ENCODE measurements at regions not wholly inside any gene's neighbourhood (a gene's known extent, or its start where the extent isn't known, plus 50 kb on each side); places are given as distances from the start of the nearest gene placed in this dataset.

GRCh38 chr12:69115951-69116350 is 123.4 kb upstream of the CPSF6 start:
- ChIA-PET SMC1A (ENCODE audit: uncharacterized antibody, unreplicated experiment) (no interaction called here), CTCF (no interaction called here), RAD21 (ENCODE audit: unreplicated experiment) (no interaction called here), POLR2A (no interaction called here)
- no peak overlapping the region for H2AFZ ChIP-seq (ENCODE audit: control insufficient read depth, low read depth, low read length)
- no peaks in the 10 kb centered on the region for H3K9me3 ChIP-seq (replicated peaks; ENCODE audit: control insufficient read depth, insufficient read depth, low read length)
- TF ChIP-seq IRF4 (IDR thresholded peaks at IDR 0.05; ENCODE audit: low read depth, low read length) = no peak
- TF ChIP-seq POLR2A (IDR thresholded peaks at IDR 0.05; ENCODE audit: low read depth, low read length) = no peak
- TF ChIP-seq BMI1 (IDR thresholded peaks at IDR 0.05; ENCODE audit: borderline replicate concordance) = no peak
- TF ChIP-seq CBX3 (IDR thresholded peaks at IDR 0.05; ENCODE audit: borderline replicate concordance, low read depth) = no peak
- TF ChIP-seq HDAC6 (IDR thresholded peaks at IDR 0.05; ENCODE audit: unreplicated experiment) = no peak
- TF ChIP-seq NFIC (IDR thresholded peaks at IDR 0.05; ENCODE audit: low read depth, low read length) = no peak
- intact Hi-C loops (cut with micrococcal nuclease; ENCODE audit: unreplicated experiment) (no loop called here), in situ Hi-C loops (cut with MboI) (no loop called here)
- H3K27me3 ChIP-seq (replicated peaks in 1 of 2; ENCODE audit: control insufficient read depth in 2 of 2, insufficient read depth in 2 of 2, low read length in 1 of 2) = no peaks in the 10 kb centered on the region; a peak in 1 of 4 replicates
- no peak overlapping the region for H3K27ac ChIP-seq (ENCODE audit: control insufficient read depth, insufficient read depth)
- FAIRE-seq (no peak), ATAC-seq (peak; percentile 30; the same call in 2 of the 3 replicates), DNase-seq (ENCODE audit: low read depth, low spot score) (no peak)
- H4K20me1 ChIP-seq (ENCODE audit: control insufficient read depth, insufficient read depth) = no peaks in the 10 kb centered on the region
- WGBS (ENCODE audit: insufficient coverage, insufficient replicate concordance, low lambda C conversion rate, missing lambda C conversion rate) = 17% methylated on average over 6 of the region's 9 CpGs
- no peaks in the 10 kb centered on the region for H3K36me3 ChIP-seq (ENCODE audit: control insufficient read depth in 2 of 2, insufficient read depth in 2 of 2, low read length in 1 of 2)
- no peak overlapping the region for H3K9ac ChIP-seq (ENCODE audit: control insufficient read depth, insufficient read depth, low read length)
- no peak overlapping the region for H3K4me3 ChIP-seq
- H3K4me1 ChIP-seq (ENCODE audit: control insufficient read depth, insufficient read depth, low read length) = no peaks in the 10 kb centered on the region
- no peak overlapping the region for H3K4me2 ChIP-seq (ENCODE audit: control insufficient read depth, insufficient read depth)
- no peaks in the 10 kb centered on the region for H3K79me2 ChIP-seq (ENCODE audit: control insufficient read depth, insufficient read depth, low read length)
- BruUV-seq (replicated peaks) = no TSS peak

GRCh38 chr12:69117566-69118266 is 121.7 kb upstream of the CPSF6 start:
- ChIA-PET CTCF (interaction anchor here (1.2 kb wide), 1 partner anchor 39 kb away, joined by 4 read pairs; no protein-coding TSS in a partner anchor), POLR2A (no interaction called here), RAD21 (ENCODE audit: unreplicated experiment) (no interaction called here), SMC1A (ENCODE audit: uncharacterized antibody, unreplicated experiment) (no interaction called here)
- in situ Hi-C loops (cut with MboI) (no loop called here), intact Hi-C loops (cut with micrococcal nuclease; ENCODE audit: unreplicated experiment) (no loop called here)
- no peak overlapping the region for H2AFZ ChIP-seq (ENCODE audit: control insufficient read depth, low read depth, low read length)
- H3K27me3 ChIP-seq (replicated peaks in 1 of 2; ENCODE audit: control insufficient read depth in 2 of 2, insufficient read depth in 2 of 2, low read length in 1 of 2) = no peaks in the 10 kb centered on the region
- H3K36me3 ChIP-seq (ENCODE audit: control insufficient read depth in 2 of 2, insufficient read depth in 2 of 2, low read length in 1 of 2) = no peaks in the 10 kb centered on the region
- no peak for ATAC-seq
- H3K9ac ChIP-seq (ENCODE audit: control insufficient read depth, insufficient read depth, low read length) = no peak overlapping the region
- no peak for FAIRE-seq
- WGBS (ENCODE audit: insufficient coverage, insufficient replicate concordance, low lambda C conversion rate, missing lambda C conversion rate) = 17% methylated on average over 5 of the region's 5 CpGs
- TF ChIP-seq ZBTB33 (IDR thresholded peaks at IDR 0.05) = no peak
- no peak overlapping the region for H3K27ac ChIP-seq (ENCODE audit: control insufficient read depth, insufficient read depth)
- H3K9me3 ChIP-seq (replicated peaks; ENCODE audit: control insufficient read depth, insufficient read depth, low read length) = no peaks in the 10 kb centered on the region
- no TSS peak for BruUV-seq (replicated peaks)
- H3K4me2 ChIP-seq (ENCODE audit: control insufficient read depth, insufficient read depth) = no peak overlapping the region
- no peak overlapping the region for H3K4me3 ChIP-seq
- no peaks in the 10 kb centered on the region for H3K4me1 ChIP-seq (ENCODE audit: control insufficient read depth, insufficient read depth, low read length)
- no peaks in the 10 kb centered on the region for H3K79me2 ChIP-seq (ENCODE audit: control insufficient read depth, insufficient read depth, low read length)
- DNase-seq (ENCODE audit: low read depth, low spot score) = no peak
- H4K20me1 ChIP-seq (ENCODE audit: control insufficient read depth, insufficient read depth) = no peaks in the 10 kb centered on the region
